IPS-18a (cell line): ENCODE measurements at regions not wholly inside any gene's neighbourhood (a gene's known extent, or its start where the extent isn't known, plus 50 kb on each side); places are given as distances from the start of the nearest gene placed in this dataset.

Experiments
- H3K27ac ChIP-seq: one replicate; pipeline ENCODE4 v1.5.1; 2013; ENCODE audit warnings: low read length
- H3K27me3 ChIP-seq: one replicate; pipeline ENCODE4 v1.6.1; 2013; ENCODE audit warnings: mild to moderate bottlenecking, low read length; ENCODE audit not compliant: control insufficient read depth, insufficient read depth
- H3K36me3 ChIP-seq: one replicate; pipeline ENCODE4 v1.6.1; 2013; ENCODE audit warnings: low read depth, low read length; ENCODE audit not compliant: control insufficient read depth
- H3K4me1 ChIP-seq: one replicate; pipeline ENCODE4 v1.6.1; 2013; ENCODE audit warnings: low read depth, low read length; ENCODE audit not compliant: control insufficient read depth
- H3K4me3 ChIP-seq: one replicate; pipeline ENCODE4 v1.5.1; 2013; ENCODE audit warnings: low read length
- H3K9ac ChIP-seq: one replicate; pipeline ENCODE4 v1.6.1; 2013; ENCODE audit warnings: mild to moderate bottlenecking, low read length, moderate library complexity
- H3K9me3 ChIP-seq: one replicate; pipeline ENCODE4 v1.6.1; 2013; ENCODE audit warnings: low read depth, low read length; ENCODE audit not compliant: control insufficient read depth

GRCh38 chr5:107274571-107274970 is 396.2 kb downstream of the EFNA5 start:
- H3K27ac ChIP-seq, result no peak overlapping the region
- H3K4me3 ChIP-seq, result no peak overlapping the region
- no peaks in the 10 kb centered on the region for H3K27me3 ChIP-seq
- H3K9ac ChIP-seq, result no peak overlapping the region
- H3K9me3 ChIP-seq, result no peaks in the 10 kb centered on the region
- H3K36me3 ChIP-seq, result no peaks in the 10 kb centered on the region
- H3K4me1 ChIP-seq, result peaks cover 7% of the 10 kb centered on the region

- H3K9me3 ChIP-seq, result no peaks in the 10 kb centered on the region
- H3K4me3 ChIP-seq, result no peak overlapping the region
- H3K36me3 ChIP-seq, result no peaks in the 10 kb centered on the region
- peaks cover 7% of the 10 kb centered on the region for H3K4me1 ChIP-seq
- H3K9ac ChIP-seq, result no peak overlapping the region
- no peak overlapping the region for H3K27ac ChIP-seq
- no peaks in the 10 kb centered on the region for H3K27me3 ChIP-seq
These were observed 397.8 kb downstream of the EFNA5 start for GRCh38 chr5:107272954-107273353.

GRCh38 chr5:107272509-107272908 is 398.2 kb downstream of the EFNA5 start:
- no peak overlapping the region for H3K27ac ChIP-seq
- H3K4me3 ChIP-seq, result no peak overlapping the region
- no peaks in the 10 kb centered on the region for H3K36me3 ChIP-seq
- H3K9ac ChIP-seq, result no peak overlapping the region
- peaks cover 7% of the 10 kb centered on the region for H3K4me1 ChIP-seq
- H3K27me3 ChIP-seq, result no peaks in the 10 kb centered on the region
- no peaks in the 10 kb centered on the region for H3K9me3 ChIP-seq

- Histone ChIP-seq H3K36me3 (no peaks in the 10 kb centered on the region), H3K27ac (no peak overlapping the region), H3K27me3 (no peaks in the 10 kb centered on the region), H3K9me3 (no peaks in the 10 kb centered on the region), H3K9ac (no peak overlapping the region), H3K4me1 (peaks cover 7% of the 10 kb centered on the region), H3K4me3 (no peak overlapping the region)
These were observed 398.9 kb downstream of the EFNA5 start for GRCh38 chr5:107271682-107272350.

GRCh38 chr5:107270561-107270960 is 400.2 kb downstream of the EFNA5 start:
- H3K4me3 ChIP-seq, result no peak overlapping the region
- H3K9ac ChIP-seq, result no peak overlapping the region
- no peaks in the 10 kb centered on the region for H3K9me3 ChIP-seq
- H3K27me3 ChIP-seq, result no peaks in the 10 kb centered on the region
- H3K27ac ChIP-seq, result no peak overlapping the region
- no peaks in the 10 kb centered on the region for H3K36me3 ChIP-seq
- H3K4me1 ChIP-seq, result peaks cover 7% of the 10 kb centered on the region

GRCh38 chr5:107269678-107270077 is 401.1 kb downstream of the EFNA5 start:
- no peaks in the 10 kb centered on the region for H3K36me3 ChIP-seq
- H3K9ac ChIP-seq, result no peak overlapping the region
- no peak overlapping the region for H3K27ac ChIP-seq
- H3K27me3 ChIP-seq, result no peaks in the 10 kb centered on the region
- H3K4me3 ChIP-seq, result no peak overlapping the region
- H3K9me3 ChIP-seq, result no peaks in the 10 kb centered on the region
- peaks cover 7% of the 10 kb centered on the region for H3K4me1 ChIP-seq

- H3K27ac ChIP-seq, result no peak overlapping the region
- no peak overlapping the region for H3K4me3 ChIP-seq
- H3K9ac ChIP-seq, result no peak overlapping the region
- H3K4me1 ChIP-seq, result peaks cover 7% of the 10 kb centered on the region
- H3K9me3 ChIP-seq, result no peaks in the 10 kb centered on the region
- H3K36me3 ChIP-seq, result no peaks in the 10 kb centered on the region
- H3K27me3 ChIP-seq, result no peaks in the 10 kb centered on the region
These were observed 401.5 kb downstream of the EFNA5 start for GRCh38 chr5:107269256-107269655.

GRCh38 chr5:107268241-107268640 is 402.5 kb downstream of the EFNA5 start:
- Histone ChIP-seq H3K36me3 (no peaks in the 10 kb centered on the region), H3K27me3 (no peaks in the 10 kb centered on the region), H3K4me3 (no peak overlapping the region), H3K9me3 (no peaks in the 10 kb centered on the region), H3K4me1 (peaks cover 7% of the 10 kb centered on the region), H3K9ac (no peak overlapping the region), H3K27ac (no peak overlapping the region)

GRCh38 chr5:107266100-107266499 is 404.6 kb downstream of the EFNA5 start:
- Histone ChIP-seq H3K9ac (no peak overlapping the region), H3K36me3 (no peaks in the 10 kb centered on the region), H3K4me1 (peaks cover 7% of the 10 kb centered on the region), H3K27me3 (no peaks in the 10 kb centered on the region), H3K4me3 (no peak overlapping the region), H3K27ac (no peak overlapping the region), H3K9me3 (no peaks in the 10 kb centered on the region)

GRCh38 chr5:107265193-107265592 is 405.5 kb downstream of the EFNA5 start:
- no peaks in the 10 kb centered on the region for H3K27me3 ChIP-seq
- no peaks in the 10 kb centered on the region for H3K4me1 ChIP-seq

GRCh38 chr5:107263387-107264018 is 407.2 kb downstream of the EFNA5 start:
- Histone ChIP-seq H3K36me3 (no peaks in the 10 kb centered on the region), H3K27ac (no peak overlapping the region), H3K4me3 (no peak overlapping the region), H3K9ac (no peak overlapping the region), H3K9me3 (no peaks in the 10 kb centered on the region), H3K4me1 (no peaks in the 10 kb centered on the region), H3K27me3 (no peaks in the 10 kb centered on the region)

More at GRCh38 chr5:107265193-107265592, 405.5 kb downstream of the EFNA5 start:
- no peak overlapping the region for H3K27ac ChIP-seq
- no peak overlapping the region for H3K9ac ChIP-seq
- no peaks in the 10 kb centered on the region for H3K36me3 ChIP-seq
- no peaks in the 10 kb centered on the region for H3K9me3 ChIP-seq
- H3K4me3 ChIP-seq, result no peak overlapping the region
